Right cardiac atrium (tissue), 5 donors: ENCODE measurements at regions not wholly inside any gene's neighbourhood (a gene's known extent, or its start where the extent isn't known, plus 50 kb on each side); places are given as distances from the start of the nearest gene placed in this dataset.
"Not testable (repeated sequence)": the region's sequence is repeated elsewhere in the genome, so short reads cannot be mapped to it uniquely, and the experiment has no call there.

Experiments used
- ATAC-seq, 2 donors: fragments of 200-7000 bp; cut with Tn5 transposase; one replicate each; pipeline versions ENCODE4 v1.8.0 to v1.9.1; 2020; ENCODE audit warnings: moderate library complexity in 2 of 2, mild to moderate bottlenecking in 1 of 2
- DNase-seq, 3 donors: peaks; one replicate each; pipeline ENCODE4 v3.0.0-alpha.2; 2020
- H3K27ac ChIP-seq: one replicate; pipeline ENCODE4 v1.5.1; 2013; ENCODE audit warnings: mild to moderate bottlenecking, low read length, control low read depth, moderate library complexity
- H3K27me3 ChIP-seq: one replicate; pipeline ENCODE4 v1.6.1; 2013; ENCODE audit not compliant: control insufficient read depth, insufficient read depth
- H3K4me1 ChIP-seq: one replicate; pipeline ENCODE4 v1.6.1; 2013; ENCODE audit warnings: low read length; ENCODE audit not compliant: control insufficient read depth, insufficient read depth
- H3K4me3 ChIP-seq: one replicate; pipeline ENCODE4 v1.5.1; 2013; ENCODE audit warnings: low read length, control low read depth
- H3K9me3 ChIP-seq: one replicate; pipeline ENCODE4 v1.6.1; 2013; ENCODE audit warnings: low read length; ENCODE audit not compliant: control insufficient read depth
- WGBS: extraction: QIAGEN DNeasy Blood & Tissue Kit; methylation state at CpG from one replicate; pipeline ENCODE4 v1.1.7; 2013; 5-methylcytosine and 5-hydroxymethylcytosine counted together
- intact Hi-C, 4 donors: fragments of 100-400 bp; cut with DNase I; formaldehyde crosslinking; loops; one replicate each; pipeline versions ENCODE4 v1.11.0 to v1.14.0; 2022 to 2023
- donor health status: healthy with polysubstance abuse.
- donor health status: DM: no; HTN: yes; CAD: no.
- donor health status: DM: no; HTN: no; CAD: no.
- donor health status: DM: no; HTN: yes; CAD: no; lungs with severe emphysema.
- donor health status: DM: yes; HTN: yes; CAD: no.

- Histone ChIP-seq H3K27ac (no peak overlapping the region), H3K9me3 (no peaks in the 10 kb centered on the region), H3K27me3 (no peaks in the 10 kb centered on the region), H3K4me3 (no peak overlapping the region), H3K4me1 (no peaks in the 10 kb centered on the region)
- DNase-seq (no peak), ATAC-seq (no peak)
- 82% methylated on average over 4 of the region's 4 CpGs for WGBS
- intact Hi-C loops, result no loop called here
Measured at GRCh38 chr6:19578481-19578880, 258.7 kb upstream of the ID4 start.

- H3K4me3 ChIP-seq, H3K4me1 ChIP-seq, DNase-seq, H3K9me3 ChIP-seq, H3K27ac ChIP-seq, intact Hi-C loops, H3K27me3 ChIP-seq, ATAC-seq: not testable (repeated sequence)
- 96% methylated on average over 4 of the region's 4 CpGs for WGBS
Measured at GRCh38 chr6:19584207-19584606, 253.0 kb upstream of the ID4 start.

GRCh38 chr6:19587238-19587942, 249.8 kb upstream of the ID4 start:
- H3K4me1 ChIP-seq, result no peaks in the 10 kb centered on the region
- H3K4me3 ChIP-seq, result no peak overlapping the region
- no peak for DNase-seq
- no peak for ATAC-seq
- no peaks in the 10 kb centered on the region for H3K9me3 ChIP-seq
- H3K27ac ChIP-seq, result no peak overlapping the region
- WGBS, result 74% methylated on average over 4 of the region's 4 CpGs
- intact Hi-C loops, result no loop called here
- no peaks in the 10 kb centered on the region for H3K27me3 ChIP-seq

GRCh38 chr6:19590501-19591131, 246.6 kb upstream of the ID4 start:
- no peak for ATAC-seq
- H3K4me3 ChIP-seq, result no peak overlapping the region
- intact Hi-C loops, result no loop called here
- no peak for DNase-seq
- WGBS, result 80% methylated on average over 5 of the region's 5 CpGs
- H3K27me3 ChIP-seq, result no peaks in the 10 kb centered on the region
- no peaks in the 10 kb centered on the region for H3K9me3 ChIP-seq
- no peaks in the 10 kb centered on the region for H3K4me1 ChIP-seq
- H3K27ac ChIP-seq, result no peak overlapping the region

GRCh38 chr6:19597809-19598320, 239.3 kb upstream of the ID4 start:
- Histone ChIP-seq H3K4me3 (no peak overlapping the region), H3K9me3 (no peaks in the 10 kb centered on the region), H3K4me1 (no peaks in the 10 kb centered on the region), H3K27me3 (no peaks in the 10 kb centered on the region), H3K27ac (no peak overlapping the region)
- 85% methylated on average over 5 of the region's 5 CpGs for WGBS
- DNase-seq, result no peak
- intact Hi-C loops, result no loop called here
- no peak for ATAC-seq

- Histone ChIP-seq H3K9me3 (no peaks in the 10 kb centered on the region), H3K27me3 (no peaks in the 10 kb centered on the region), H3K4me1 (no peaks in the 10 kb centered on the region), H3K4me3 (no peak overlapping the region), H3K27ac (no peak overlapping the region)
- intact Hi-C loops, result no loop called here
- no peak for ATAC-seq
- no peak for DNase-seq
- 71% methylated on average over 5 of the region's 5 CpGs for WGBS
Measured at GRCh38 chr6:19599796-19600464, 237.2 kb upstream of the ID4 start.

- ATAC-seq (no peak), DNase-seq (no peak)
- 57% methylated on average over 2 of the region's 2 CpGs for WGBS
- Histone ChIP-seq H3K27ac (no peak overlapping the region), H3K27me3 (no peaks in the 10 kb centered on the region), H3K4me1 (no peaks in the 10 kb centered on the region), H3K9me3 (no peaks in the 10 kb centered on the region), H3K4me3 (no peak overlapping the region)
- intact Hi-C loops, result no loop called here
Measured at GRCh38 chr6:19602434-19603013, 234.6 kb upstream of the ID4 start.

GRCh38 chr6:19603721-19604120, 233.4 kb upstream of the ID4 start:
- intact Hi-C loops, result no loop called here
- H3K9me3 ChIP-seq, result no peaks in the 10 kb centered on the region
- ATAC-seq, result peak; percentile 29 to 84
- H3K27ac ChIP-seq, result no peak overlapping the region
- H3K4me3 ChIP-seq, result no peak overlapping the region
- DNase-seq, result peak; percentile 59 to 83 (median 74)
- H3K4me1 ChIP-seq, result no peaks in the 10 kb centered on the region
- no peaks in the 10 kb centered on the region for H3K27me3 ChIP-seq
- WGBS, result 28% methylated on average over 1 of the region's 1 CpG

GRCh38 chr6:19605624-19606023, 231.5 kb upstream of the ID4 start:
- ATAC-seq, result no peak

GRCh38 chr6:19608546-19608945, 228.6 kb upstream of the ID4 start:
- no peaks in the 10 kb centered on the region for H3K27me3 ChIP-seq
- H3K27ac ChIP-seq, result no peak overlapping the region
- DNase-seq, result no peak
- no peak overlapping the region for H3K4me3 ChIP-seq
- 59% methylated on average over 1 of the region's 1 CpG for WGBS
- no peak for ATAC-seq
- no peaks in the 10 kb centered on the region for H3K4me1 ChIP-seq
- intact Hi-C loops, result no loop called here
- no peaks in the 10 kb centered on the region for H3K9me3 ChIP-seq

More at GRCh38 chr6:19605624-19606023, 231.5 kb upstream of the ID4 start:
- H3K4me3 ChIP-seq, result no peak overlapping the region
- H3K27ac ChIP-seq, result no peak overlapping the region
- intact Hi-C loops, result no loop called here
- 87% methylated on average over 6 of the region's 6 CpGs for WGBS
- H3K27me3 ChIP-seq, result no peaks in the 10 kb centered on the region
- H3K4me1 ChIP-seq, result no peaks in the 10 kb centered on the region
- DNase-seq, result no peak
- no peaks in the 10 kb centered on the region for H3K9me3 ChIP-seq
